ENCODE measurements at regions not wholly inside any gene's neighbourhood (a gene's known extent, or its start where the extent isn't known, plus 50 kb on each side); places are given as distances from the start of the nearest gene placed in this dataset.

- TF ChIP-seq EP300 (IDR thresholded peaks at IDR 0.05) = no peak
- TF ChIP-seq HDAC2 (IDR thresholded peaks at IDR 0.05) = no peak
- TF ChIP-seq, protein P1, sequence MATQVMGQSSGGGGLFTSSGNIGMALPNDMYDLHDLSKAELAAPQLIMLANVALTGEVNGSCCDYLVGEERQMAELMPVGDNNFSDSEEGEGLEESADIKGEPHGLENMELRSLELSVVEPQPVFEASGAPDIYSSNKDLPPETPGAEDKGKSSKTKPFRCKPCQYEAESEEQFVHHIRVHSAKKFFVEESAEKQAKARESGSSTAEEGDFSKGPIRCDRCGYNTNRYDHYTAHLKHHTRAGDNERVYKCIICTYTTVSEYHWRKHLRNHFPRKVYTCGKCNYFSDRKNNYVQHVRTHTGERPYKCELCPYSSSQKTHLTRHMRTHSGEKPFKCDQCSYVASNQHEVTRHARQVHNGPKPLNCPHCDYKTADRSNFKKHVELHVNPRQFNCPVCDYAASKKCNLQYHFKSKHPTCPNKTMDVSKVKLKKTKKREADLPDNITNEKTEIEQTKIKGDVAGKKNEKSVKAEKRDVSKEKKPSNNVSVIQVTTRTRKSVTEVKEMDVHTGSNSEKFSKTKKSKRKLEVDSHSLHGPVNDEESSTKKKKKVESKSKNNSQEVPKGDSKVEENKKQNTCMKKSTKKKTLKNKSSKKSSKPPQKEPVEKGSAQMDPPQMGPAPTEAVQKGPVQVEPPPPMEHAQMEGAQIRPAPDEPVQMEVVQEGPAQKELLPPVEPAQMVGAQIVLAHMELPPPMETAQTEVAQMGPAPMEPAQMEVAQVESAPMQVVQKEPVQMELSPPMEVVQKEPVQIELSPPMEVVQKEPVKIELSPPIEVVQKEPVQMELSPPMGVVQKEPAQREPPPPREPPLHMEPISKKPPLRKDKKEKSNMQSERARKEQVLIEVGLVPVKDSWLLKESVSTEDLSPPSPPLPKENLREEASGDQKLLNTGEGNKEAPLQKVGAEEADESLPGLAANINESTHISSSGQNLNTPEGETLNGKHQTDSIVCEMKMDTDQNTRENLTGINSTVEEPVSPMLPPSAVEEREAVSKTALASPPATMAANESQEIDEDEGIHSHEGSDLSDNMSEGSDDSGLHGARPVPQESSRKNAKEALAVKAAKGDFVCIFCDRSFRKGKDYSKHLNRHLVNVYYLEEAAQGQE (IDR thresholded peaks at IDR 0.05) = no peak
- TF ChIP-seq, protein P2, sequence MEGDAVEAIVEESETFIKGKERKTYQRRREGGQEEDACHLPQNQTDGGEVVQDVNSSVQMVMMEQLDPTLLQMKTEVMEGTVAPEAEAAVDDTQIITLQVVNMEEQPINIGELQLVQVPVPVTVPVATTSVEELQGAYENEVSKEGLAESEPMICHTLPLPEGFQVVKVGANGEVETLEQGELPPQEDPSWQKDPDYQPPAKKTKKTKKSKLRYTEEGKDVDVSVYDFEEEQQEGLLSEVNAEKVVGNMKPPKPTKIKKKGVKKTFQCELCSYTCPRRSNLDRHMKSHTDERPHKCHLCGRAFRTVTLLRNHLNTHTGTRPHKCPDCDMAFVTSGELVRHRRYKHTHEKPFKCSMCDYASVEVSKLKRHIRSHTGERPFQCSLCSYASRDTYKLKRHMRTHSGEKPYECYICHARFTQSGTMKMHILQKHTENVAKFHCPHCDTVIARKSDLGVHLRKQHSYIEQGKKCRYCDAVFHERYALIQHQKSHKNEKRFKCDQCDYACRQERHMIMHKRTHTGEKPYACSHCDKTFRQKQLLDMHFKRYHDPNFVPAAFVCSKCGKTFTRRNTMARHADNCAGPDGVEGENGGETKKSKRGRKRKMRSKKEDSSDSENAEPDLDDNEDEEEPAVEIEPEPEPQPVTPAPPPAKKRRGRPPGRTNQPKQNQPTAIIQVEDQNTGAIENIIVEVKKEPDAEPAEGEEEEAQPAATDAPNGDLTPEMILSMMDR (IDR thresholded peaks at IDR 0.05) = no peak
- TF ChIP-seq POLR2A (IDR thresholded peaks at IDR 0.05; ENCODE audit: low read length) = no peak
- no peak for TF ChIP-seq MAFK (IDR thresholded peaks at IDR 0.05; ENCODE audit: partially characterized antibody)
Measured at GRCh38 chr2:142270291-142270690, 139.5 kb upstream of the LRP1B start.

Measured in A549 (cell line).